Body of pancreas (tissue), 4 donors: ENCODE measurements at regions not wholly inside any gene's neighbourhood (a gene's known extent, or its start where the extent isn't known, plus 50 kb on each side); places are given as distances from the start of the nearest gene placed in this dataset.

Source experiments
- ATAC-seq: fragments of 150-250 bp; one replicate; pipeline ENCODE4 v1.9.1; 2016
- DNase-seq, 4 donors: peaks; one replicate each; pipeline ENCODE4 v3.0.0-alpha.2; 2019
- H3K27ac ChIP-seq, 4 donors: fragments of 200-600 bp; sonication (generic); 1 replicate in 3 of 4; 2 replicates in 1 of 4; pipeline versions ENCODE4 v1.5.1 to v1.6.1; 2016 to 2019; ENCODE audit warnings: mild to moderate bottlenecking in 1 of 4, mixed read lengths in 1 of 4, moderate library complexity in 1 of 4
- H3K27me3 ChIP-seq, 2 donors: fragments of 200-600 bp; sonication (generic); one replicate each; pipeline ENCODE4 v1.6.0; 2016; ENCODE audit warnings: mild to moderate bottlenecking in 1 of 2
- H3K36me3 ChIP-seq, 2 donors: fragments of 200-600 bp; sonication (generic); replicated peaks in 1 of 2; 2 replicates each; pipeline ENCODE4 v1.5.1; 2016; ENCODE audit warnings: low read depth in 2 of 2; ENCODE audit not compliant: insufficient read depth in 1 of 2
- H3K4me1 ChIP-seq: fragments of 200-600 bp; sonication (generic); one replicate; pipeline ENCODE4 v1.6.0; 2016
- H3K4me3 ChIP-seq, 2 donors: fragments of 200-600 bp; sonication (generic); 1 replicate in 1 of 2; 2 replicates in 1 of 2; pipeline ENCODE4 v1.5.1; 2016 to 2019
- H3K9me3 ChIP-seq, 3 donors: fragments of 200-600 bp; sonication (generic); 1 replicate in 2 of 3; 2 replicates in 1 of 3; pipeline ENCODE4 v1.5.1; 2016
- CTCF ChIP-seq, 7 experiments: fragments of 450-650 bp in 4 of 7; fragments of 200-600 bp in 3 of 7; sonication (generic) in 3 of 7; IDR thresholded peaks; one replicate each; pipeline ENCODE4 v1.5.1; 2016 to 2019; ENCODE audit warnings: antibody characterized with exemption in 7 of 7
- POLR2A ChIP-seq, 3 donors: fragments of 450-650 bp; IDR thresholded peaks; one replicate each; pipeline ENCODE4 v1.6.1; 2016; ENCODE audit warnings: antibody characterized with exemption in 3 of 3, mild to moderate bottlenecking in 2 of 3
- WGBS, 2 donors: methylation state at CpG; one replicate each; pipeline ENCODE4 v1.1.5; 2017; 5-methylcytosine and 5-hydroxymethylcytosine counted together
- intact Hi-C: fragments of 100-400 bp; cut with DNase I; formaldehyde crosslinking; loops from one replicate; pipeline ENCODE4 v1.15.1; 2023

DNA sequence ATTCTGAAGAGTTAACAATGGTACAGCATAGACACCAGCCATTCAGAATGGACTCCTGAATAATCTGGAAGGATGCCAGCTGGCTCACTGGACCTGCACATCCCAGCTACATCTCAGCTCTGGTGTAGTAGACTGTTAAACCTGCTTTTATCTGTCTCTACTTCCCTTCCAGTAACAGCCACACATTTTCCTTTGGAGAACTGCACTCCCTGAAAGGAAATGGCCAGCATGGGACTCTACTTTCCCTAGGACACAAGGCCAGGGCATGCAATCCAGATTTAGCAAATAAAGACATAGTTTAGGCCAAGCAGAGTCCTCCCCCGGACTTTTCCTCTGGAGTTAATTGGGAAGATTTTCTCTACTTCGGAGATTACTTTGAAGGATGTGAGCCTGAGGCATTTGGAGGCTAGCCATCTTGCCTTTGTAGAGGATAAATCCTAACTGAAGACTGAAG lies 82.7 kb upstream of the TCF12 start:
- Histone ChIP-seq H3K4me1 (peaks cover 18% of the 10 kb centered on the region), H3K27me3 (no peaks in the 10 kb centered on the region), H3K9me3 (no peaks in the 10 kb centered on the region), H3K27ac (no peak overlapping the region), H3K36me3 (no peaks in the 10 kb centered on the region), H3K4me3 (no peak overlapping the region)
- no peak for DNase-seq
- intact Hi-C loops: no loop called here
- WGBS, 2 donors: 83 to 85% methylated on average over 2 of the region's 2 CpGs
- TF ChIP-seq POLR2A (IDR thresholded peaks at IDR 0.05): no peak
- TF ChIP-seq CTCF (IDR thresholded peaks at IDR 0.05): no peak
- no peak for ATAC-seq

DNA sequence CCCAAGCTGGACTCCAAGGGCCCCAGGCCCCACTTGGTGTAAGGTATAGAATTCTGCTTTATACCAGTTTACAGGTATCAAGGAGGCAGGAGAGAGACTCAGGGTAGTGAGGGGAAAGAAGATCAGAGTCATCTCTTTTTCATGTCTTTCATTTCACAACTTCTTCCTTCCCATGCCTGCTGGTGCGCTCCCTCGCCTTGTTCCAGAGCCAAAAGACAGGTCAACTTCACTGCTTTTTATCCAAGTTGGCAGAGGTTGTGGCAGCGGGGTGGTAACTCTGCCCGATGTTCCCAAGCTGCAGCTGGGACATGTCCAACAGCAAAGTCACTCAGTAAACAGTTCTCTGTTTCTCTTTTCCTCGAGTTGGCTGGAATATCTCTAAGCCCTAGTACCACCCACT lies 86.3 kb upstream of the TCF12 start:
- H3K27ac ChIP-seq: peak overlapping the region in 3 of 4 donors; percentile 31 to 63 (median 47)
- no peaks in the 10 kb centered on the region for H3K9me3 ChIP-seq
- peak; percentile 98 for ATAC-seq
- H3K4me3 ChIP-seq: no peak overlapping the region
- no peaks in the 10 kb centered on the region for H3K27me3 ChIP-seq
- TF ChIP-seq CTCF (IDR thresholded peaks at IDR 0.05) (no peak), POLR2A (IDR thresholded peaks at IDR 0.05) (no peak)
- WGBS, 2 donors: 10 to 15% methylated on average over 5 of the region's 5 CpGs
- H3K4me1 ChIP-seq: peaks cover 18% of the 10 kb centered on the region
- peak; percentile 86 to 92 (median 92) for DNase-seq
- no peaks in the 10 kb centered on the region for H3K36me3 ChIP-seq
- intact Hi-C loops: no loop called here

GRCh38 chr15:56831467-56832005 lies 86.9 kb upstream of the TCF12 start:
- Histone ChIP-seq H3K36me3 (no peaks in the 10 kb centered on the region), H3K4me3 (no peak overlapping the region), H3K27me3 (no peaks in the 10 kb centered on the region), H3K27ac (peak overlapping the region in 3 of 4 donors; percentile 31 to 63 (median 47)), H3K9me3 (no peaks in the 10 kb centered on the region), H3K4me1 (peaks cover 18% of the 10 kb centered on the region)
- intact Hi-C loops: no loop called here
- TF ChIP-seq CTCF (IDR thresholded peaks at IDR 0.05) (no peak), POLR2A (IDR thresholded peaks at IDR 0.05) (no peak)
- DNase-seq: no peak
- WGBS, 2 donors: 58 to 64% methylated on average over 3 of the region's 3 CpGs
- no peak for ATAC-seq

DNA sequence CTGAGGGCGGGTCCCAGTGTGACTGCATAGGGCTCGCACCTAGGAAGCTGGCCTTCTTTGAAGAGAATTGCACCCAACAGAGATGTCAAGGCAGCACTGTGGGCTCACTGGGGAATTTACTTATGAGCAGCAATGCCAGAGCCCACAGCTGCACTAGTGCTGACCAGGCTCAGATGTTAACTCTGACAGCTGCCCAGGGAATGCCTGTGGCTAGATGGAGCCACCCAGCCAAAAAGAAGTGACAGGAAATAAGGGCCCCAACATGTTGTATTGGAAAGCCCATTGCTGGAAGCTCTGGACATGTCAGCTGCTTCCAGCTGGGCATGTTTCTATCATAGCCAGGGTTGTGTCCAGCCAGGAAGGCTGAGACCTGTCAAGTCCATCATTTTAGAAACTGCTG lies 90.9 kb upstream of the ZNF280D start:
- no peaks in the 10 kb centered on the region for H3K36me3 ChIP-seq
- H3K27me3 ChIP-seq: no peaks in the 10 kb centered on the region
- no peak overlapping the region for H3K4me3 ChIP-seq
- intact Hi-C loops: loop anchor here (10.0 kb wide), 1 partner anchor 481 kb away; no protein-coding TSS in a partner anchor
- H3K4me1 ChIP-seq: no peaks in the 10 kb centered on the region
- WGBS, 2 donors: 92 to 94% methylated on average over 2 of the region's 2 CpGs
- H3K9me3 ChIP-seq: no peaks in the 10 kb centered on the region
- no peak for TF ChIP-seq POLR2A (IDR thresholded peaks at IDR 0.05)
- no peak for TF ChIP-seq CTCF (IDR thresholded peaks at IDR 0.05)
- DNase-seq (no peak), ATAC-seq (no peak)
- no peak overlapping the region for H3K27ac ChIP-seq
